Endodermal cell (in vitro differentiated cells): ENCODE measurements at regions not wholly inside any gene's neighbourhood (a gene's known extent, or its start where the extent isn't known, plus 50 kb on each side); places are given as distances from the start of the nearest gene placed in this dataset.

Source experiments
- DNase-seq: peaks from one replicate; pipeline ENCODE4 v3.0.0-alpha.2; 2017
- H3K27ac ChIP-seq: 2 replicates; pipeline ENCODE4 v1.5.1; 2013; ENCODE audit warnings: mild to moderate bottlenecking, low read depth, low read length, moderate library complexity
- H3K27me3 ChIP-seq: 2 replicates; pipeline ENCODE4 v1.6.1; 2013; ENCODE audit warnings: mild to moderate bottlenecking, low read length, moderate library complexity; ENCODE audit not compliant: insufficient read depth, control insufficient read depth, poor library complexity, severe bottlenecking
- H3K36me3 ChIP-seq: 2 replicates; pipeline ENCODE4 v1.7.0; 2013; ENCODE audit warnings: mild to moderate bottlenecking, low read length, moderate library complexity; ENCODE audit not compliant: control insufficient read depth, insufficient read depth
- H3K4me1 ChIP-seq: one replicate; pipeline ENCODE4 v1.7.0; 2013; ENCODE audit warnings: low read length; ENCODE audit not compliant: control insufficient read depth, insufficient read depth
- H3K4me3 ChIP-seq: 2 replicates; pipeline ENCODE4 v1.5.1; 2013; ENCODE audit warnings: mild to moderate bottlenecking, low read length, moderate library complexity
- H3K9ac ChIP-seq: 2 replicates; pipeline ENCODE4 v1.6.1; 2013; ENCODE audit warnings: mild to moderate bottlenecking, low read length, moderate library complexity; ENCODE audit not compliant: poor library complexity, severe bottlenecking; ENCODE audit errors: extremely low read depth
- H3K9me3 ChIP-seq: 2 replicates; pipeline ENCODE4 v1.6.1; 2013; ENCODE audit warnings: mild to moderate bottlenecking, low read length, moderate library complexity; ENCODE audit not compliant: control insufficient read depth
- H3K27ac Mint-ChIP-seq: 2 replicates; pipeline ENCODE4 v1.8.0; 2020; ENCODE audit warnings: mixed read lengths
- H3K27me3 Mint-ChIP-seq: 2 replicates; pipeline ENCODE4 v1.8.0; 2021; ENCODE audit warnings: mild to moderate bottlenecking, mixed read lengths; ENCODE audit not compliant: insufficient read depth
- H3K36me3 Mint-ChIP-seq: 2 replicates; pipeline ENCODE4 v1.8.0; 2020; ENCODE audit warnings: low read depth, mixed read lengths
- H3K4me1 Mint-ChIP-seq: 2 replicates; pipeline ENCODE4 v1.8.0; 2020; ENCODE audit warnings: mixed read lengths
- H3K4me3 Mint-ChIP-seq: 2 replicates; pipeline ENCODE4 v1.8.0; 2020; ENCODE audit warnings: mild to moderate bottlenecking, moderate library complexity, mixed read lengths
- H3K9me3 Mint-ChIP-seq: 2 replicates; pipeline ENCODE4 v1.8.0; 2020; ENCODE audit warnings: mild to moderate bottlenecking, mixed read lengths
- CTCF ChIP-seq: fragments of 200-600 bp; sonication (generic); conservative IDR thresholded peaks from 2 replicates; pipeline ENCODE4 v1.5.0; 2021; ENCODE audit warnings: antibody characterized with exemption, mild to moderate bottlenecking
- WGBS, 2 experiments: methylation state at CpG; one replicate each; pipeline versions ENCODE4 v1.1.5 to v1.1.7; 2013; ENCODE audit warnings: missing lambda C conversion rate in 2 of 2, mixed read lengths in 1 of 2; ENCODE audit not compliant: insufficient coverage in 1 of 2, insufficient read length in 1 of 2; 5-methylcytosine and 5-hydroxymethylcytosine counted together

GRCh38 chr16:54342966-54343365, 56.4 kb upstream of the IRX3 start:
- no peak for DNase-seq
- TF ChIP-seq CTCF, result no peak
- H3K27me3 ChIP-seq, result no peaks in the 10 kb centered on the region
- H3K36me3 Mint-ChIP-seq, result no peaks in the 10 kb centered on the region
- H3K9me3 Mint-ChIP-seq, result no peaks in the 10 kb centered on the region
- H3K9ac ChIP-seq, result no peak overlapping the region
- WGBS, 2 experiments, result 94 to 100% methylated on average over 4 to 5 of the region's 5 CpGs
- H3K4me3 Mint-ChIP-seq, result no peak overlapping the region
- H3K9me3 ChIP-seq, result no peaks in the 10 kb centered on the region
- peaks cover 57% of the 10 kb centered on the region for H3K27me3 Mint-ChIP-seq
- no peak overlapping the region for H3K4me3 ChIP-seq
- H3K4me1 ChIP-seq, result no peaks in the 10 kb centered on the region
- H3K27ac ChIP-seq, result no peak overlapping the region
- H3K36me3 ChIP-seq, result no peaks in the 10 kb centered on the region
- H3K27ac Mint-ChIP-seq, result no peak overlapping the region
- H3K4me1 Mint-ChIP-seq, result peaks cover 28% of the 10 kb centered on the region

- Histone ChIP-seq H3K9me3 (no peaks in the 10 kb centered on the region), H3K4me1 (no peaks in the 10 kb centered on the region), H3K27me3 (peaks cover 5% of the 10 kb centered on the region), H3K4me3 (no peak overlapping the region), H3K27ac (no peak overlapping the region), H3K36me3 (no peaks in the 10 kb centered on the region), H3K9ac (no peak overlapping the region)
- H3K27ac Mint-ChIP-seq, result no peak overlapping the region
- TF ChIP-seq CTCF, result no peak
- no peak overlapping the region for H3K4me3 Mint-ChIP-seq
- peaks cover 62% of the 10 kb centered on the region for H3K27me3 Mint-ChIP-seq
- no peak for DNase-seq
- H3K9me3 Mint-ChIP-seq, result no peaks in the 10 kb centered on the region
- no peaks in the 10 kb centered on the region for H3K36me3 Mint-ChIP-seq
- WGBS, 2 experiments, result 80 to 93% methylated on average over 5 to 14 of the region's 16 CpGs
- peaks cover 28% of the 10 kb centered on the region for H3K4me1 Mint-ChIP-seq
Measured at GRCh38 chr16:54341892-54342776, 55.5 kb upstream of the IRX3 start.

DNA sequence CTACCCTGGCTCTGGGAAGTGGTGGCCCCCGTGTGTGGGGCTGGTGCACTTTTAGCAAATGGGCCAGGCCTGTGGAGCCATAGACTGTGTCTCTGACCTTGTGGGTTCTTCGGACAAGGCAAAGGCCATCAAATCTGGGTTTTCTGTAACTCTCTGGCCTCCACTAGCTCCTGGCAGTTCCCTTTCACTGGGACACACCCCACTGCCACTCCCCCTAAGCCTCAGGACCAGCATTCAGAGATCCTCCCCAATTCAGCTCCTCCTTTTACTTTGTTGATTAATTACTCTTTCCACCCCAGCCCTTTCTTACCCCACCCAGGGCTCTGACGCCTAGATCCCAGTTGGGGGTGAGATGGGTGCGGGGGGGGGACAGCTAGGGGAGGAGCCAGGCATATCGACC, 53.9 kb upstream of the IRX3 start:
- Histone ChIP-seq H3K27ac (no peak overlapping the region), H3K27me3 (peaks cover 5% of the 10 kb centered on the region), H3K9me3 (no peaks in the 10 kb centered on the region), H3K4me1 (no peaks in the 10 kb centered on the region), H3K9ac (no peak overlapping the region), H3K36me3 (no peaks in the 10 kb centered on the region), H3K4me3 (no peak overlapping the region)
- Mint-ChIP-seq H3K4me3 (no peak overlapping the region), H3K27ac (no peak overlapping the region), H3K27me3 (peaks cover 68% of the 10 kb centered on the region), H3K9me3 (no peaks in the 10 kb centered on the region), H3K36me3 (no peaks in the 10 kb centered on the region), H3K4me1 (peaks cover 29% of the 10 kb centered on the region)
- 68 to 92% methylated on average over 2 to 5 of the region's 5 CpGs for WGBS, 2 experiments
- DNase-seq, result no peak
- no peak for TF ChIP-seq CTCF
